ENCODE measurements at regions not wholly inside any gene's neighbourhood (a gene's known extent, or its start where the extent isn't known, plus 50 kb on each side); places are given as distances from the start of the nearest gene placed in this dataset.

DNA sequence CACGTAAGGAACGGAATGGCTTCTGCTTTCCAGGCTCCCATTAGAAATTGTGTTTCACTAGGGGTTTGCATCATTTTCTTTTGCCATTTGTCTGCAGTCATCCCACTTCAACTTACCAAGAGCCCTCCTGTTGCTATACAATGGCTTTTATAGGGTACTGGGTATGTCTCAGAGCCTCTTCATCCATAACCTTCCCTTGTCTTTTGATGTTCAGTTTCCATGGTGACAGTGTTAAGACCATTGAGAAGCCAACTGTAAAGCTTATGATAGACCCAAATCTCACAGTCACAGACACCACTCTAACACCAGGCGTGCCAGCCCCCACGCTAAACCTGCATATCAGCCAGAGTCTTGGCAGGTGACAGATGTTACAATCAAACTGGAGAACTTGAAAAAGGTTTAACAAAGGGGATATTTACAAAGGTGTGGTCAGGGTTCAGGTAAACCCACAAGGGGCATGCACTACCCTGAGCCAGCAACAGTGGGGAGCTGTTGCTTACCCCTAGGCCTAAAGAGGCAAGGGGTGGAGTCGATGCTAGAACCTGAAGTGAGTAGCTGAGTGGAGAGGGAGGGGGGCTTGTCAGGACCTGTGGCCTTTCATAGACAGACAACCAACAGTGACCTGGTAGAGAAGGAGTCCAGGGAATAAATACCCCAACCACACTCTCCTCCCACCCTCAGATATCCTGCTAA is 53.2 kb upstream of the ABLIM1 start:
- Histone ChIP-seq H3K9me3 (ENCODE audit: insufficient read depth, low read depth, low read length) (no peaks in the 10 kb centered on the region), H3K4me3 (ENCODE audit: insufficient read depth, low read depth, low read length) (no peak overlapping the region), H2AFZ (ENCODE audit: low read depth, low read length) (no peak overlapping the region), H3K4me2 (ENCODE audit: low read length) (no peak overlapping the region), H3K4me1 (ENCODE audit: insufficient read depth, low read length) (peaks cover 47% of the 10 kb centered on the region), H3K27ac (ENCODE audit: low read depth, low read length) (no peak overlapping the region), H3K27me3 (ENCODE audit: insufficient read depth, low read length) (no peaks in the 10 kb centered on the region), H3K79me2 (ENCODE audit: insufficient read depth, low read length) (no peaks in the 10 kb centered on the region), H4K20me1 (ENCODE audit: insufficient read depth, low read length) (no peaks in the 10 kb centered on the region), H3K36me3 (ENCODE audit: insufficient read depth, low read length) (no peaks in the 10 kb centered on the region), H3K9ac (ENCODE audit: low read length) (no peak overlapping the region)
- TF ChIP-seq EZH2 (IDR thresholded peaks at IDR 0.05; ENCODE audit: insufficient read depth, low read length): no peak
- TF ChIP-seq, protein P1, sequence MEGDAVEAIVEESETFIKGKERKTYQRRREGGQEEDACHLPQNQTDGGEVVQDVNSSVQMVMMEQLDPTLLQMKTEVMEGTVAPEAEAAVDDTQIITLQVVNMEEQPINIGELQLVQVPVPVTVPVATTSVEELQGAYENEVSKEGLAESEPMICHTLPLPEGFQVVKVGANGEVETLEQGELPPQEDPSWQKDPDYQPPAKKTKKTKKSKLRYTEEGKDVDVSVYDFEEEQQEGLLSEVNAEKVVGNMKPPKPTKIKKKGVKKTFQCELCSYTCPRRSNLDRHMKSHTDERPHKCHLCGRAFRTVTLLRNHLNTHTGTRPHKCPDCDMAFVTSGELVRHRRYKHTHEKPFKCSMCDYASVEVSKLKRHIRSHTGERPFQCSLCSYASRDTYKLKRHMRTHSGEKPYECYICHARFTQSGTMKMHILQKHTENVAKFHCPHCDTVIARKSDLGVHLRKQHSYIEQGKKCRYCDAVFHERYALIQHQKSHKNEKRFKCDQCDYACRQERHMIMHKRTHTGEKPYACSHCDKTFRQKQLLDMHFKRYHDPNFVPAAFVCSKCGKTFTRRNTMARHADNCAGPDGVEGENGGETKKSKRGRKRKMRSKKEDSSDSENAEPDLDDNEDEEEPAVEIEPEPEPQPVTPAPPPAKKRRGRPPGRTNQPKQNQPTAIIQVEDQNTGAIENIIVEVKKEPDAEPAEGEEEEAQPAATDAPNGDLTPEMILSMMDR (IDR thresholded peaks at IDR 0.05; ENCODE audit: insufficient read depth, low read depth, low read length): no peak
- Mint-ChIP-seq H3K27ac (ENCODE audit: unreplicated experiment) (no peak overlapping the region), H3K27me3 (ENCODE audit: low read depth, unreplicated experiment) (no peaks in the 10 kb centered on the region), H3K4me3 (ENCODE audit: unreplicated experiment) (no peak overlapping the region), H3K9me3 (ENCODE audit: unreplicated experiment) (peaks cover 2% of the 10 kb centered on the region), H3K36me3 (ENCODE audit: low read depth, unreplicated experiment) (no peaks in the 10 kb centered on the region), H3K4me1 (ENCODE audit: low read depth, unreplicated experiment) (peaks cover 18% of the 10 kb centered on the region)
- no peak for DNase-seq (ENCODE audit: low read depth)
- FAIRE-seq: no peak

DNA sequence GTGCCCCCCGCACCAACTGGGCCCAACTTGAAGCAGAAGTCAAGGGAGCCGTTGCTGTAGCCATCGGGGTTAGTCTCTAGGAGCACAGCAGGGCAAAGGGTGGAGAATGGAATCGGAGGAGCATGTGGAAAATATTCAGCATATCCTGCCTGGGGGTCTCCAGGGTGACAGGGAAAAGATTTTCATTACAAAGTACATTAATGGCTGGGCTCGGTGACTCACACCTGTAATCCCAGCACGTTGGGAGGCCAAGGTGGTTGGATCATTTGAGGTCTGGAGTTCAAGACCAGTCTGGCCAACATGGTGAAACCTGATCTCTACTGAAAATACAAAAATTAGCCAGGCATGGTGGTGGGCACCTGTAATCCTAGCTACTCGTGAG is 53.8 kb upstream of the ABLIM1 start:
- Histone ChIP-seq H3K27ac (ENCODE audit: low read depth, low read length) (no peak overlapping the region), H3K79me2 (ENCODE audit: insufficient read depth, low read length) (no peaks in the 10 kb centered on the region), H3K36me3 (ENCODE audit: insufficient read depth, low read length) (no peaks in the 10 kb centered on the region), H4K20me1 (ENCODE audit: insufficient read depth, low read length) (no peaks in the 10 kb centered on the region), H3K4me3 (ENCODE audit: insufficient read depth, low read depth, low read length) (no peak overlapping the region), H3K9ac (ENCODE audit: low read length) (no peak overlapping the region), H3K4me2 (ENCODE audit: low read length) (no peak overlapping the region), H3K4me1 (ENCODE audit: insufficient read depth, low read length) (peaks cover 47% of the 10 kb centered on the region), H3K9me3 (ENCODE audit: insufficient read depth, low read depth, low read length) (no peaks in the 10 kb centered on the region), H2AFZ (ENCODE audit: low read depth, low read length) (no peak overlapping the region), H3K27me3 (ENCODE audit: insufficient read depth, low read length) (no peaks in the 10 kb centered on the region)
- peaks cover 2% of the 10 kb centered on the region for H3K9me3 Mint-ChIP-seq (ENCODE audit: unreplicated experiment)
- H3K4me3 Mint-ChIP-seq (ENCODE audit: unreplicated experiment): no peak overlapping the region
- no peaks in the 10 kb centered on the region for H3K27me3 Mint-ChIP-seq (ENCODE audit: low read depth, unreplicated experiment)
- FAIRE-seq (no peak), DNase-seq (ENCODE audit: low read depth) (no peak)
- peaks cover 18% of the 10 kb centered on the region for H3K4me1 Mint-ChIP-seq (ENCODE audit: low read depth, unreplicated experiment)
- H3K36me3 Mint-ChIP-seq (ENCODE audit: low read depth, unreplicated experiment): no peaks in the 10 kb centered on the region
- no peak overlapping the region for H3K27ac Mint-ChIP-seq (ENCODE audit: unreplicated experiment)
- TF ChIP-seq EZH2 (IDR thresholded peaks at IDR 0.05; ENCODE audit: insufficient read depth, low read length): no peak
- TF ChIP-seq, protein P1 (IDR thresholded peaks at IDR 0.05; ENCODE audit: insufficient read depth, low read depth, low read length): no peak

DNA sequence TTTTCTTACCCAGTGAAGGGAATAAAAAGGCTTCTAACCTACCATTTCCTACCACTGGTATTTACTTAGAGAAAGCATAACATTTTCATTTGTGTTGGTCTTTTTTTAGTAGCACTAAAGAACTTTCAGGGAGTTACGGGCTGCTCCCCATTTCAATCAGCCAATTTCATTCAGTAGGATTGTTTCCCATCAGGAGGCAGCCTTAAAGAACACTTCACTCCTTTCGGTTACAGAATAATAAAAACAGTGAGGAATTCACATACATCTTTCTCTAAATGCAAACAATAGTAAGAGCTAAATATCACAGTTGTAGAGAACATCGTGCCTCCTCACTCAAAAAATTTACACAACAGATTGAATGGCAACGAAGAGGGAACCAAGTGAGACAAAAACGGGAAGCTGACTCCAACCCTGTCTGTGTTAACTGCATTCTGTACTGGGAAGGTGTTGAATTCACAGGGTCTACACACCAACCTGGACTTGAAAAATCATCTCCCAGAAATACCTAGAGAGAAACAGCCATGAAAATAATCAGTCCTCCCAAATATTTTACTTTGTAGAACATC is 55.5 kb upstream of the ABLIM1 start:
- Histone ChIP-seq H3K9me3 (ENCODE audit: insufficient read depth, low read depth, low read length) (no peaks in the 10 kb centered on the region), H3K36me3 (ENCODE audit: insufficient read depth, low read length) (no peaks in the 10 kb centered on the region), H3K4me1 (ENCODE audit: insufficient read depth, low read length) (peaks cover 46% of the 10 kb centered on the region), H4K20me1 (ENCODE audit: insufficient read depth, low read length) (no peaks in the 10 kb centered on the region), H3K4me2 (ENCODE audit: low read length) (peak overlapping the region; percentile 77), H2AFZ (ENCODE audit: low read depth, low read length) (no peak overlapping the region), H3K4me3 (ENCODE audit: insufficient read depth, low read depth, low read length) (no peak overlapping the region), H3K27me3 (ENCODE audit: insufficient read depth, low read length) (no peaks in the 10 kb centered on the region), H3K79me2 (ENCODE audit: insufficient read depth, low read length) (no peaks in the 10 kb centered on the region), H3K9ac (ENCODE audit: low read length) (peak overlapping the region; percentile 56), H3K27ac (ENCODE audit: low read depth, low read length) (peak overlapping the region; percentile 89)
- TF ChIP-seq, protein P1 (IDR thresholded peaks at IDR 0.05; ENCODE audit: insufficient read depth, low read depth, low read length): no peak
- no peak for TF ChIP-seq EZH2 (IDR thresholded peaks at IDR 0.05; ENCODE audit: insufficient read depth, low read length)
- no peak overlapping the region for H3K4me3 Mint-ChIP-seq (ENCODE audit: unreplicated experiment)
- no peak overlapping the region for H3K27ac Mint-ChIP-seq (ENCODE audit: unreplicated experiment)
- peaks cover 18% of the 10 kb centered on the region for H3K4me1 Mint-ChIP-seq (ENCODE audit: low read depth, unreplicated experiment)
- no peak for DNase-seq (ENCODE audit: low read depth)
- no peak for FAIRE-seq
- H3K27me3 Mint-ChIP-seq (ENCODE audit: low read depth, unreplicated experiment): no peaks in the 10 kb centered on the region
- no peaks in the 10 kb centered on the region for H3K36me3 Mint-ChIP-seq (ENCODE audit: low read depth, unreplicated experiment)
- H3K9me3 Mint-ChIP-seq (ENCODE audit: unreplicated experiment): peaks cover 2% of the 10 kb centered on the region

Data from astrocyte (in vitro differentiated cells and primary cell).